Activated CD8-positive, alpha-beta memory T cell treated with anti-CD3 and anti-CD28 coated beads, Interleukin-2, amount 10 ng/mL, durations not matched to agents 7 days and 5 days (primary cell): ENCODE measurements at regions not wholly inside any gene's neighbourhood (a gene's known extent, or its start where the extent isn't known, plus 50 kb on each side); places are given as distances from the start of the nearest gene placed in this dataset.
"Not testable (repeated sequence)": the region's sequence is repeated elsewhere in the genome, so short reads cannot be mapped to it uniquely, and the experiment has no call there.

Experiments
- ATAC-seq: fragments of 150-1000 bp; cut with Tn5 transposase; one replicate; pipeline ENCODE4 v1.10.0; 2021; ENCODE audit warnings: moderate library complexity
- CTCF ChIA-PET: fragments of 350-600 bp; sonication (Branson Sonifier 250); formaldehyde crosslinking; loops from one replicate; lab custom pipeline; 2021; ENCODE audit warnings: antibody characterized with exemption; lab: Charles Lee
- DNase-seq: peaks from one replicate; pipeline ENCODE4 v3.0.0-alpha.2; 2020
- H3K27ac Mint-ChIP-seq: one replicate; pipeline ENCODE4 v1.8.0; 2021; ENCODE audit warnings: mild to moderate bottlenecking, mixed read lengths
- H3K27me3 Mint-ChIP-seq: one replicate; pipeline ENCODE4 v1.8.0; 2021; ENCODE audit warnings: mixed read lengths
- H3K36me3 Mint-ChIP-seq: one replicate; pipeline ENCODE4 v1.8.0; 2021; ENCODE audit warnings: mild to moderate bottlenecking, mixed read lengths
- H3K4me1 Mint-ChIP-seq: one replicate; pipeline ENCODE4 v1.8.0; 2021; ENCODE audit warnings: mixed read lengths
- H3K4me3 Mint-ChIP-seq: one replicate; pipeline ENCODE4 v1.8.0; 2021; ENCODE audit warnings: mild to moderate bottlenecking, moderate library complexity, mixed read lengths
- H3K9me3 Mint-ChIP-seq: one replicate; pipeline ENCODE4 v1.8.0; 2022; ENCODE audit warnings: low read depth, mixed read lengths

- DNase-seq (no peak), ATAC-seq (no peak)
- Mint-ChIP-seq H3K4me3 (no peak overlapping the region), H3K4me1 (no peaks in the 10 kb centered on the region), H3K9me3 (peaks cover 7% of the 10 kb centered on the region), H3K36me3 (no peaks in the 10 kb centered on the region), H3K27ac (no peak overlapping the region), H3K27me3 (peaks cover 8% of the 10 kb centered on the region)
- CTCF ChIA-PET, result no interaction called here
These were observed 226.4 kb downstream of the ADAMTS15 start for GRCh38 chr11:130674686-130675308.

- Mint-ChIP-seq H3K36me3 (no peaks in the 10 kb centered on the region), H3K4me1 (no peaks in the 10 kb centered on the region), H3K4me3 (no peak overlapping the region), H3K9me3 (peaks cover 7% of the 10 kb centered on the region), H3K27me3 (peaks cover 8% of the 10 kb centered on the region), H3K27ac (no peak overlapping the region)
- CTCF ChIA-PET, result no interaction called here
- no peak for DNase-seq
- ATAC-seq, result no peak
These were observed 227.0 kb downstream of the ADAMTS15 start for GRCh38 chr11:130675371-130675821.

GRCh38 chr11:130675917-130676316 is 227.5 kb downstream of the ADAMTS15 start:
- DNase-seq (no peak), ATAC-seq (no peak)
- no peaks in the 10 kb centered on the region for H3K36me3 Mint-ChIP-seq
- no peak overlapping the region for H3K4me3 Mint-ChIP-seq
- H3K27me3 Mint-ChIP-seq, result peaks cover 8% of the 10 kb centered on the region
- H3K27ac Mint-ChIP-seq, result no peak overlapping the region
- peaks cover 7% of the 10 kb centered on the region for H3K9me3 Mint-ChIP-seq
- CTCF ChIA-PET, result no interaction called here
- H3K4me1 Mint-ChIP-seq, result no peaks in the 10 kb centered on the region

- Mint-ChIP-seq H3K4me3 (no peak overlapping the region), H3K9me3 (peaks cover 7% of the 10 kb centered on the region), H3K27me3 (peaks cover 8% of the 10 kb centered on the region), H3K4me1 (no peaks in the 10 kb centered on the region), H3K27ac (no peak overlapping the region), H3K36me3 (no peaks in the 10 kb centered on the region)
- CTCF ChIA-PET, result interaction anchor here (1.4 kb wide), 1 partner anchor 185 kb away, joined by 4 read pairs; no protein-coding TSS in a partner anchor
- DNase-seq (no peak), ATAC-seq (no peak)
These were observed 229.2 kb downstream of the ADAMTS15 start for GRCh38 chr11:130677486-130678153.

- H3K27me3 Mint-ChIP-seq, result peaks cover 14% of the 10 kb centered on the region
- H3K36me3 Mint-ChIP-seq, result no peaks in the 10 kb centered on the region
- no peak overlapping the region for H3K4me3 Mint-ChIP-seq
- DNase-seq, result no peak
- H3K9me3 Mint-ChIP-seq, result peaks cover 7% of the 10 kb centered on the region
- H3K4me1 Mint-ChIP-seq, result no peaks in the 10 kb centered on the region
- ATAC-seq, result no peak
- CTCF ChIA-PET, result no interaction called here
- no peak overlapping the region for H3K27ac Mint-ChIP-seq
These were observed 230.8 kb downstream of the ADAMTS15 start for GRCh38 chr11:130679247-130679646.

- H3K27ac Mint-ChIP-seq, H3K4me1 Mint-ChIP-seq, H3K9me3 Mint-ChIP-seq, CTCF ChIA-PET, H3K4me3 Mint-ChIP-seq, ATAC-seq, H3K36me3 Mint-ChIP-seq, DNase-seq: not testable (repeated sequence)
- peaks cover 19% of the 10 kb centered on the region for H3K27me3 Mint-ChIP-seq
These were observed 233.8 kb downstream of the SNX19 start for GRCh38 chr11:130682471-130682870.

GRCh38 chr11:130689222-130689908 is 226.9 kb downstream of the SNX19 start:
- Mint-ChIP-seq H3K9me3 (no peaks in the 10 kb centered on the region), H3K4me3 (no peak overlapping the region), H3K27ac (no peak overlapping the region), H3K4me1 (no peaks in the 10 kb centered on the region), H3K27me3 (peaks cover 11% of the 10 kb centered on the region), H3K36me3 (no peaks in the 10 kb centered on the region)
- ATAC-seq (no peak), DNase-seq (no peak)
- CTCF ChIA-PET, result no interaction called here

GRCh38 chr11:130691581-130691980 is 224.7 kb downstream of the SNX19 start:
- no peak overlapping the region for H3K4me3 Mint-ChIP-seq
- no peaks in the 10 kb centered on the region for H3K9me3 Mint-ChIP-seq
- no peak for ATAC-seq
- no peak for DNase-seq
- no peak overlapping the region for H3K27ac Mint-ChIP-seq
- no peaks in the 10 kb centered on the region for H3K36me3 Mint-ChIP-seq
- H3K4me1 Mint-ChIP-seq, result no peaks in the 10 kb centered on the region
- H3K27me3 Mint-ChIP-seq, result peaks cover 10% of the 10 kb centered on the region
- CTCF ChIA-PET, result no interaction called here

GRCh38 chr11:130692220-130692619 is 224.1 kb downstream of the SNX19 start:
- no peaks in the 10 kb centered on the region for H3K36me3 Mint-ChIP-seq
- no peak for DNase-seq
- CTCF ChIA-PET, result no interaction called here
- peaks cover 9% of the 10 kb centered on the region for H3K27me3 Mint-ChIP-seq
- H3K4me1 Mint-ChIP-seq, result no peaks in the 10 kb centered on the region
- ATAC-seq, result no peak
- H3K4me3 Mint-ChIP-seq, result no peak overlapping the region
- no peaks in the 10 kb centered on the region for H3K9me3 Mint-ChIP-seq
- H3K27ac Mint-ChIP-seq, result no peak overlapping the region

- DNase-seq (no peak), ATAC-seq (no peak)
- Mint-ChIP-seq H3K4me3 (no peak overlapping the region), H3K27ac (no peak overlapping the region), H3K9me3 (no peaks in the 10 kb centered on the region), H3K36me3 (no peaks in the 10 kb centered on the region), H3K4me1 (no peaks in the 10 kb centered on the region), H3K27me3 (peaks cover 3% of the 10 kb centered on the region)
- CTCF ChIA-PET, result no interaction called here
These were observed 222.7 kb downstream of the SNX19 start for GRCh38 chr11:130693543-130693942.

- Mint-ChIP-seq H3K4me1 (no peaks in the 10 kb centered on the region), H3K4me3 (no peak overlapping the region), H3K27me3 (peaks cover 3% of the 10 kb centered on the region), H3K27ac (no peak overlapping the region), H3K36me3 (no peaks in the 10 kb centered on the region), H3K9me3 (no peaks in the 10 kb centered on the region)
- no peak for ATAC-seq
- DNase-seq, result no peak
- CTCF ChIA-PET, result no interaction called here
These were observed 221.7 kb downstream of the SNX19 start for GRCh38 chr11:130694488-130695045.

- no peak for ATAC-seq
- no peak overlapping the region for H3K4me3 Mint-ChIP-seq
- no peaks in the 10 kb centered on the region for H3K9me3 Mint-ChIP-seq
- CTCF ChIA-PET, result no interaction called here
- no peaks in the 10 kb centered on the region for H3K36me3 Mint-ChIP-seq
- H3K4me1 Mint-ChIP-seq, result no peaks in the 10 kb centered on the region
- H3K27ac Mint-ChIP-seq, result no peak overlapping the region
- DNase-seq, result no peak
- peaks cover 5% of the 10 kb centered on the region for H3K27me3 Mint-ChIP-seq
These were observed 218.1 kb downstream of the SNX19 start for GRCh38 chr11:130698174-130698573.

- Mint-ChIP-seq H3K4me3 (no peak overlapping the region), H3K27ac (no peak overlapping the region), H3K4me1 (no peaks in the 10 kb centered on the region), H3K36me3 (no peaks in the 10 kb centered on the region), H3K9me3 (no peaks in the 10 kb centered on the region), H3K27me3 (peaks cover 7% of the 10 kb centered on the region)
- DNase-seq (no peak), ATAC-seq (no peak)
- CTCF ChIA-PET, result no interaction called here
These were observed 216.7 kb downstream of the SNX19 start for GRCh38 chr11:130699561-130699960.
